Sigmoid colon (tissue), 4 donors: ENCODE measurements at regions not wholly inside any gene's neighbourhood (a gene's known extent, or its start where the extent isn't known, plus 50 kb on each side); places are given as distances from the start of the nearest gene placed in this dataset.

Experiments
- EP300 ChIP-seq, 4 donors: sonication (generic); formaldehyde crosslinking; IDR thresholded peaks; one replicate each; pipeline ENCODE4 v1.6.1; 2017; ENCODE audit warnings: antibody characterized with exemption in 4 of 4
- POLR2A ChIP-seq, 2 donors: fragments of 450-650 bp; IDR thresholded peaks; one replicate each; pipeline ENCODE4 v1.6.1; 2016; ENCODE audit warnings: antibody characterized with exemption in 2 of 2, mild to moderate bottlenecking in 2 of 2, moderate library complexity in 2 of 2
- POLR2AphosphoS5 ChIP-seq, 4 donors: sonication (generic); formaldehyde crosslinking; IDR thresholded peaks; one replicate each; pipeline ENCODE4 v1.6.1; 2017; ENCODE audit warnings: antibody characterized with exemption in 4 of 4
- TF ChIP-seq, protein P1 (sequence below), 4 experiments: fragments of 450-650 bp in 3 of 4; fragments of 200-600 bp in 1 of 4; IDR thresholded peaks; one replicate each; pipeline ENCODE4 v1.5.1; 2016 to 2019; ENCODE audit warnings: antibody characterized with exemption in 4 of 4, mild to moderate bottlenecking in 3 of 4, moderate library complexity in 2 of 4

GRCh38 chr6:113574147-113574546 lies 283.0 kb upstream of the MARCKS start:
- TF ChIP-seq EP300 (IDR thresholded peaks at IDR 0.05) = no peak
- TF ChIP-seq, protein P1, sequence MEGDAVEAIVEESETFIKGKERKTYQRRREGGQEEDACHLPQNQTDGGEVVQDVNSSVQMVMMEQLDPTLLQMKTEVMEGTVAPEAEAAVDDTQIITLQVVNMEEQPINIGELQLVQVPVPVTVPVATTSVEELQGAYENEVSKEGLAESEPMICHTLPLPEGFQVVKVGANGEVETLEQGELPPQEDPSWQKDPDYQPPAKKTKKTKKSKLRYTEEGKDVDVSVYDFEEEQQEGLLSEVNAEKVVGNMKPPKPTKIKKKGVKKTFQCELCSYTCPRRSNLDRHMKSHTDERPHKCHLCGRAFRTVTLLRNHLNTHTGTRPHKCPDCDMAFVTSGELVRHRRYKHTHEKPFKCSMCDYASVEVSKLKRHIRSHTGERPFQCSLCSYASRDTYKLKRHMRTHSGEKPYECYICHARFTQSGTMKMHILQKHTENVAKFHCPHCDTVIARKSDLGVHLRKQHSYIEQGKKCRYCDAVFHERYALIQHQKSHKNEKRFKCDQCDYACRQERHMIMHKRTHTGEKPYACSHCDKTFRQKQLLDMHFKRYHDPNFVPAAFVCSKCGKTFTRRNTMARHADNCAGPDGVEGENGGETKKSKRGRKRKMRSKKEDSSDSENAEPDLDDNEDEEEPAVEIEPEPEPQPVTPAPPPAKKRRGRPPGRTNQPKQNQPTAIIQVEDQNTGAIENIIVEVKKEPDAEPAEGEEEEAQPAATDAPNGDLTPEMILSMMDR (IDR thresholded peaks at IDR 0.05) = no peak
- no peak for TF ChIP-seq POLR2A (IDR thresholded peaks at IDR 0.05)
- no peak for TF ChIP-seq POLR2AphosphoS5 (IDR thresholded peaks at IDR 0.05)
